Stimulated activated CD4-positive, alpha-beta T cell treated with anti-CD3 and anti-CD28 coated beads, Interleukin-4, amount 100 ng/mL, for 24 hours (primary cell): ENCODE measurements at regions not wholly inside any gene's neighbourhood (a gene's known extent, or its start where the extent isn't known, plus 50 kb on each side); places are given as distances from the start of the nearest gene placed in this dataset.

Experiments
- DNase-seq: peaks from one replicate; pipeline ENCODE4 v3.0.0-alpha.2; 2020

- no peak for DNase-seq
These were observed 372.8 kb upstream of the MYT1L start for GRCh38 chr2:2703762-2704427.

- DNase-seq: no peak
These were observed 372.1 kb upstream of the MYT1L start for GRCh38 chr2:2703172-2703571.

GRCh38 chr2:2702385-2702784 lies 371.3 kb upstream of the MYT1L start:
- no peak for DNase-seq

- DNase-seq: no peak
These were observed 370.7 kb upstream of the MYT1L start for GRCh38 chr2:2701813-2702212.

GRCh38 chr2:2701176-2701781 lies 370.2 kb upstream of the MYT1L start:
- DNase-seq: no peak

GRCh38 chr2:2699121-2699505 lies 368.0 kb upstream of the MYT1L start:
- DNase-seq: no peak

- no peak for DNase-seq
These were observed 367.4 kb upstream of the MYT1L start for GRCh38 chr2:2698182-2699120.

- DNase-seq: no peak
These were observed 365.8 kb upstream of the MYT1L start for GRCh38 chr2:2696733-2697455.

GRCh38 chr2:2696325-2696724 lies 365.2 kb upstream of the MYT1L start:
- no peak for DNase-seq

GRCh38 chr2:2694746-2695145 lies 363.7 kb upstream of the MYT1L start:
- DNase-seq: no peak

- no peak for DNase-seq
These were observed 361.7 kb upstream of the MYT1L start for GRCh38 chr2:2692599-2693389.

- DNase-seq: no peak
These were observed 360.3 kb upstream of the MYT1L start for GRCh38 chr2:2691419-2691818.

GRCh38 chr2:2690985-2691384 lies 359.9 kb upstream of the MYT1L start:
- DNase-seq: no peak

GRCh38 chr2:2689306-2689705 lies 358.2 kb upstream of the MYT1L start:
- DNase-seq: no peak

- DNase-seq: no peak
These were observed 357.2 kb upstream of the MYT1L start for GRCh38 chr2:2688254-2688653.

- no peak for DNase-seq
These were observed 356.7 kb upstream of the MYT1L start for GRCh38 chr2:2687745-2688144.

GRCh38 chr2:2686222-2686621 lies 355.1 kb upstream of the MYT1L start:
- DNase-seq: no peak

GRCh38 chr2:2683606-2684224 lies 352.6 kb upstream of the MYT1L start:
- no peak for DNase-seq

GRCh38 chr2:2682700-2683342 lies 351.7 kb upstream of the MYT1L start:
- no peak for DNase-seq

GRCh38 chr2:2681711-2682251 lies 350.7 kb upstream of the MYT1L start:
- no peak for DNase-seq

GRCh38 chr2:2681085-2681484 lies 350.0 kb upstream of the MYT1L start:
- DNase-seq: no peak
